Thyroid gland (tissue), 4 donors: ENCODE measurements at regions not wholly inside any gene's neighbourhood (a gene's known extent, or its start where the extent isn't known, plus 50 kb on each side); places are given as distances from the start of the nearest gene placed in this dataset.

Experiments used
- DNase-seq, 2 donors: peaks; one replicate each; pipeline ENCODE4 v3.0.0-alpha.2; 2019
- H3K27ac ChIP-seq, 3 donors: fragments of 200-600 bp; sonication (generic); 1 replicate in 2 of 3; 2 replicates in 1 of 3; pipeline ENCODE4 v1.5.1; 2016 to 2019; ENCODE audit warnings: mild to moderate bottlenecking in 1 of 3, moderate library complexity in 1 of 3
- H3K27me3 ChIP-seq: fragments of 200-600 bp; sonication (generic); one replicate; pipeline ENCODE4 v1.5.1; 2019
- H3K36me3 ChIP-seq, 2 donors: fragments of 200-600 bp; sonication (generic); one replicate each; pipeline ENCODE4 v1.5.1; 2016 to 2019
- H3K4me1 ChIP-seq, 2 donors: fragments of 200-600 bp; sonication (generic); one replicate each; pipeline ENCODE4 v1.5.1; 2017 to 2019
- H3K4me3 ChIP-seq, 3 donors: fragments of 200-600 bp; sonication (generic); replicated peaks in 1 of 3; 1 replicate in 2 of 3; 2 replicates in 1 of 3; pipeline ENCODE4 v1.5.1; 2016; ENCODE audit warnings: mild to moderate bottlenecking in 1 of 3
- H3K9me3 ChIP-seq: fragments of 200-600 bp; sonication (generic); one replicate; pipeline ENCODE4 v1.5.1; 2017
- CTCF ChIP-seq, 6 experiments: fragments of 200-600 bp in 3 of 6; fragments of 450-650 bp in 3 of 6; sonication (generic) in 3 of 6; IDR thresholded peaks; one replicate each; pipeline ENCODE4 v1.5.1; 2016 to 2019; ENCODE audit warnings: antibody characterized with exemption in 6 of 6, mild to moderate bottlenecking in 2 of 6, inconsistent platforms in 1 of 6, moderate library complexity in 1 of 6
- POLR2A ChIP-seq, 2 donors: fragments of 450-650 bp; IDR thresholded peaks; one replicate each; pipeline ENCODE4 v1.6.1; 2017; ENCODE audit warnings: antibody characterized with exemption in 2 of 2, mild to moderate bottlenecking in 2 of 2, moderate library complexity in 1 of 2
- WGBS, 2 donors: methylation state at CpG; one replicate each; pipeline ENCODE4 v1.1.5; 2017; 5-methylcytosine and 5-hydroxymethylcytosine counted together
- intact Hi-C: fragments of 100-400 bp; cut with DNase I; formaldehyde crosslinking; loops from one replicate; pipeline ENCODE4 v1.15.1; 2023

- Histone ChIP-seq H3K9me3 (no peaks in the 10 kb centered on the region), H3K27me3 (no peaks in the 10 kb centered on the region), H3K4me1 (no peaks in the 10 kb centered on the region), H3K36me3 (no peaks in the 10 kb centered on the region), H3K27ac (no peak overlapping the region), H3K4me3 (no peak overlapping the region)
- WGBS, 2 donors: 73 to 74% methylated on average over 4 of the region's 4 CpGs
- TF ChIP-seq POLR2A (IDR thresholded peaks at IDR 0.05): no peak
- no peak for TF ChIP-seq CTCF (IDR thresholded peaks at IDR 0.05)
- intact Hi-C loops: no loop called here
- DNase-seq: no peak
Observed at GRCh38 chr3:151550025-151550618, 89.3 kb upstream of the IGSF10 start.

GRCh38 chr3:151548195-151548594 lies 87.3 kb upstream of the IGSF10 start:
- 86 to 92% methylated on average over 2 of the region's 2 CpGs for WGBS, 2 donors
- TF ChIP-seq CTCF (IDR thresholded peaks at IDR 0.05) (no peak), POLR2A (IDR thresholded peaks at IDR 0.05) (no peak)
- H3K27me3 ChIP-seq: no peaks in the 10 kb centered on the region
- no peak overlapping the region for H3K27ac ChIP-seq
- H3K4me3 ChIP-seq: no peak overlapping the region
- no peaks in the 10 kb centered on the region for H3K4me1 ChIP-seq
- no peak for DNase-seq
- no peaks in the 10 kb centered on the region for H3K9me3 ChIP-seq
- H3K36me3 ChIP-seq: no peaks in the 10 kb centered on the region
- intact Hi-C loops: no loop called here

- Histone ChIP-seq H3K4me1 (peaks cover 1 to 6% of the 10 kb centered on the region in 2 donors), H3K27ac (no peak overlapping the region), H3K4me3 (no peak overlapping the region), H3K9me3 (no peaks in the 10 kb centered on the region), H3K36me3 (no peaks in the 10 kb centered on the region), H3K27me3 (no peaks in the 10 kb centered on the region)
- TF ChIP-seq CTCF (IDR thresholded peaks at IDR 0.05) (no peak), POLR2A (IDR thresholded peaks at IDR 0.05) (no peak)
- intact Hi-C loops: no loop called here
- no peak for DNase-seq
Observed at GRCh38 chr3:151544164-151544548, 83.3 kb upstream of the IGSF10 start.

GRCh38 chr3:151541178-151541577 lies 80.3 kb upstream of the IGSF10 start:
- H3K9me3 ChIP-seq: no peaks in the 10 kb centered on the region
- DNase-seq: no peak
- H3K36me3 ChIP-seq: no peaks in the 10 kb centered on the region
- H3K27me3 ChIP-seq: no peaks in the 10 kb centered on the region
- intact Hi-C loops: no loop called here
- H3K4me1 ChIP-seq: peaks cover 6 to 13% of the 10 kb centered on the region in 2 donors
- TF ChIP-seq CTCF (IDR thresholded peaks at IDR 0.05) (no peak), POLR2A (IDR thresholded peaks at IDR 0.05) (no peak)
- H3K4me3 ChIP-seq: no peak overlapping the region
- H3K27ac ChIP-seq: no peak overlapping the region

- Histone ChIP-seq H3K4me3 (no peak overlapping the region), H3K27me3 (no peaks in the 10 kb centered on the region), H3K4me1 (peaks cover 6 to 13% of the 10 kb centered on the region in 2 donors), H3K9me3 (no peaks in the 10 kb centered on the region), H3K36me3 (no peaks in the 10 kb centered on the region), H3K27ac (peak overlapping the region in 1 of 3 donors; percentile 54)
- intact Hi-C loops: no loop called here
- DNase-seq: no peak
- WGBS, 2 donors: 86 to 88% methylated on average over 3 of the region's 3 CpGs
- TF ChIP-seq POLR2A (IDR thresholded peaks at IDR 0.05): no peak
- no peak for TF ChIP-seq CTCF (IDR thresholded peaks at IDR 0.05)
Observed at GRCh38 chr3:151539599-151539998, 78.7 kb upstream of the IGSF10 start.
